Tibial nerve (tissue), 4 donors: ENCODE measurements at regions not wholly inside any gene's neighbourhood (a gene's known extent, or its start where the extent isn't known, plus 50 kb on each side); places are given as distances from the start of the nearest gene placed in this dataset.

Source experiments
- DNase-seq, 2 donors: peaks; one replicate each; pipeline ENCODE4 v3.0.0-alpha.2; 2019; ENCODE audit warnings: low spot score in 2 of 2
- H3K27ac ChIP-seq, 4 donors: fragments of 200-600 bp; sonication (generic) in 3 of 4; one replicate each; pipeline ENCODE4 v1.5.1; 2017 to 2019; ENCODE audit warnings: mild to moderate bottlenecking in 1 of 4
- H3K27me3 ChIP-seq, 2 donors: fragments of 200-600 bp; sonication (generic) in 1 of 2; one replicate each; pipeline versions ENCODE4 v1.5.1 to v1.6.0; 2017 to 2019
- H3K36me3 ChIP-seq, 3 donors: fragments of 200-600 bp; sonication (generic); one replicate each; pipeline ENCODE4 v1.5.1; 2018 to 2019
- H3K4me1 ChIP-seq, 4 donors: fragments of 200-600 bp; sonication (generic) in 3 of 4; one replicate each; pipeline ENCODE4 v1.5.1; 2017 to 2019
- H3K4me3 ChIP-seq, 4 donors: fragments of 200-600 bp; sonication (generic) in 3 of 4; one replicate each; pipeline ENCODE4 v1.5.1; 2017 to 2019; ENCODE audit warnings: mild to moderate bottlenecking in 1 of 4, moderate library complexity in 1 of 4
- H3K9me3 ChIP-seq, 4 donors: fragments of 200-600 bp; sonication (generic) in 3 of 4; one replicate each; pipeline ENCODE4 v1.5.1; 2017 to 2019
- CTCF ChIP-seq, 5 experiments: fragments of 200-600 bp in 3 of 5; fragments of 450-650 bp in 2 of 5; sonication (generic) in 3 of 5; IDR thresholded peaks; one replicate each; pipeline ENCODE4 v1.5.1; 2016 to 2019; ENCODE audit warnings: antibody characterized with exemption in 5 of 5, mild to moderate bottlenecking in 3 of 5, moderate library complexity in 2 of 5
- EP300 ChIP-seq, 2 donors: sonication (generic); formaldehyde crosslinking; IDR thresholded peaks; one replicate each; pipeline ENCODE4 v1.6.1; 2017; ENCODE audit warnings: antibody characterized with exemption in 2 of 2, mild to moderate bottlenecking in 1 of 2
- POLR2A ChIP-seq, 2 donors: fragments of 450-650 bp; IDR thresholded peaks; one replicate each; pipeline ENCODE4 v1.6.1; 2017; ENCODE audit warnings: antibody characterized with exemption in 2 of 2, mild to moderate bottlenecking in 2 of 2, moderate library complexity in 2 of 2
- WGBS, 2 donors: methylation state at CpG; one replicate each; pipeline ENCODE4 v1.1.5; 2018; 5-methylcytosine and 5-hydroxymethylcytosine counted together

DNA sequence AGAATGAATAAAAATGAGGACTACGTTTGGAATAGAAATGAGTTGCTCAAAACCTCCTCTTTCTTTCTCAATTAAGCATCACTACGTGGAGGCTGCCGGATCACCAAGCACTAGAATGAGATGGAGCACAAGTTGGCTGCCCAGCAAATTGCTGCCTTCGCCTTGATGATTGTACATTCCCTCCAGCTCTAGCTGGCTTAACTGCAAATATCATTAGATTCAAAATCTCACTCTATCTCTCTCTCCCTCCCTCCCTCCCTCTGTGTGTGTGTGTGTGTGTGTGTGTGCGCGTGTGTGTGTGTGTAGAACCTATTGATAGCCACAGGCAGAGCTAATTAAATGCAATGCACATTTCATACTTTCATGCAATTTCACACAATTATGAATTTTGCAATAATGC, 310.7 kb upstream of the CDH4 start:
- 85% methylated on average over 6 of the region's 6 CpGs for WGBS, 2 donors
- Histone ChIP-seq H3K4me1 (no peaks in the 10 kb centered on the region), H3K9me3 (no peaks in the 10 kb centered on the region), H3K27me3 (no peaks in the 10 kb centered on the region), H3K4me3 (no peak overlapping the region), H3K27ac (no peak overlapping the region), H3K36me3 (no peaks in the 10 kb centered on the region)
- DNase-seq, result no peak
- TF ChIP-seq CTCF (IDR thresholded peaks at IDR 0.05) (no peak), EP300 (IDR thresholded peaks at IDR 0.05) (no peak), POLR2A (IDR thresholded peaks at IDR 0.05) (no peak)

- 83 to 91% methylated on average over 5 to 7 of the region's 7 CpGs for WGBS, 2 donors
- TF ChIP-seq EP300 (IDR thresholded peaks at IDR 0.05), result no peak
- TF ChIP-seq POLR2A (IDR thresholded peaks at IDR 0.05), result no peak
- TF ChIP-seq CTCF (IDR thresholded peaks at IDR 0.05), result no peak
- Histone ChIP-seq H3K9me3 (no peaks in the 10 kb centered on the region), H3K4me1 (no peaks in the 10 kb centered on the region), H3K4me3 (no peak overlapping the region), H3K36me3 (no peaks in the 10 kb centered on the region), H3K27ac (no peak overlapping the region), H3K27me3 (no peaks in the 10 kb centered on the region)
- no peak for DNase-seq
These were observed 304.2 kb upstream of the CDH4 start for GRCh38 chr20:60947819-60948218.

- no peak for DNase-seq
- Histone ChIP-seq H3K4me3 (no peak overlapping the region), H3K27me3 (no peaks in the 10 kb centered on the region), H3K4me1 (no peaks in the 10 kb centered on the region), H3K9me3 (no peaks in the 10 kb centered on the region), H3K36me3 (no peaks in the 10 kb centered on the region), H3K27ac (no peak overlapping the region)
- WGBS, 2 donors, result 87 to 88% methylated on average over 8 of the region's 8 CpGs
- TF ChIP-seq EP300 (IDR thresholded peaks at IDR 0.05) (no peak), CTCF (IDR thresholded peaks at IDR 0.05) (no peak), POLR2A (IDR thresholded peaks at IDR 0.05) (no peak)
These were observed 303.8 kb upstream of the CDH4 start for GRCh38 chr20:60948224-60948623.

- Histone ChIP-seq H3K9me3 (peaks cover 0 to 3% (median 0%) of the 10 kb centered on the region in 4 donors), H3K36me3 (no peaks in the 10 kb centered on the region), H3K27ac (no peak overlapping the region), H3K4me3 (no peak overlapping the region), H3K27me3 (no peaks in the 10 kb centered on the region), H3K4me1 (peaks cover 0 to 4% (median 0%) of the 10 kb centered on the region in 4 donors)
- WGBS, 2 donors, result 54 to 81% methylated on average over 5 of the region's 5 CpGs
- no peak for DNase-seq
- TF ChIP-seq CTCF (IDR thresholded peaks at IDR 0.05), result no peak
- TF ChIP-seq POLR2A (IDR thresholded peaks at IDR 0.05), result no peak
- TF ChIP-seq EP300 (IDR thresholded peaks at IDR 0.05), result no peak
These were observed 301.5 kb upstream of the CDH4 start for GRCh38 chr20:60950561-60950960.

DNA sequence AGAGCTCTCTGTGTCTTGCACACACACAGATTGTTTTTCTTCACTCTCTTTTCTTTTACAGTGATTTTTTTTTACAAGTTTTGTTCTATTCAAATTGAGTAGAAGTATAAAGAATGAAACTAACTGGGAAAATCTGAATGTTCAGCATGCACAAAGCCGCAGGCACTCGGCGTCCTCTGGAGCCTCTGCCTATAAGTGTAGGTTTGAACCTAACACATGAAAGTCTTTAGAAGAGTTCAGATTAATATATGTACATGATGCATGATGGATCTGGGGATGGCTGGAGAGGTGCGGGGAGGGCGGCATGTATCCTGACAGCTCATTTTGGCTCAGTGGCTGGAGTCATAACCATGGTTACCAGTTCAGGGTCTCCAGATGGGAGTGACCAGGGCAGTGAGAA, 301.1 kb upstream of the CDH4 start:
- no peak for DNase-seq
- TF ChIP-seq CTCF (IDR thresholded peaks at IDR 0.05) (no peak), POLR2A (IDR thresholded peaks at IDR 0.05) (no peak), EP300 (IDR thresholded peaks at IDR 0.05) (no peak)
- 81 to 88% methylated on average over 5 of the region's 5 CpGs for WGBS, 2 donors

More for the DNA sequence above, 301.1 kb upstream of the CDH4 start:
- no peak overlapping the region for H3K4me3 ChIP-seq
- no peak overlapping the region for H3K27ac ChIP-seq
- no peaks in the 10 kb centered on the region for H3K36me3 ChIP-seq
- peaks cover 0 to 3% (median 0%) of the 10 kb centered on the region in 4 donors for H3K9me3 ChIP-seq
- peaks cover 0 to 8% (median 0%) of the 10 kb centered on the region in 4 donors for H3K4me1 ChIP-seq
- H3K27me3 ChIP-seq, result no peaks in the 10 kb centered on the region
